HG03139 (cell line): ENCODE measurements at regions not wholly inside any gene's neighbourhood (a gene's known extent, or its start where the extent isn't known, plus 50 kb on each side); places are given as distances from the start of the nearest gene placed in this dataset.
"Not testable (repeated sequence)": the region's sequence is repeated elsewhere in the genome, so short reads cannot be mapped to it uniquely, and the experiment has no call there.

ENCODE experiments used
- ATAC-seq: cut with Tn5 transposase; IDR thresholded peaks from one replicate; pipeline ENCODE4 v1.9.1; 2021; ENCODE audit not compliant: unreplicated experiment

DNA sequence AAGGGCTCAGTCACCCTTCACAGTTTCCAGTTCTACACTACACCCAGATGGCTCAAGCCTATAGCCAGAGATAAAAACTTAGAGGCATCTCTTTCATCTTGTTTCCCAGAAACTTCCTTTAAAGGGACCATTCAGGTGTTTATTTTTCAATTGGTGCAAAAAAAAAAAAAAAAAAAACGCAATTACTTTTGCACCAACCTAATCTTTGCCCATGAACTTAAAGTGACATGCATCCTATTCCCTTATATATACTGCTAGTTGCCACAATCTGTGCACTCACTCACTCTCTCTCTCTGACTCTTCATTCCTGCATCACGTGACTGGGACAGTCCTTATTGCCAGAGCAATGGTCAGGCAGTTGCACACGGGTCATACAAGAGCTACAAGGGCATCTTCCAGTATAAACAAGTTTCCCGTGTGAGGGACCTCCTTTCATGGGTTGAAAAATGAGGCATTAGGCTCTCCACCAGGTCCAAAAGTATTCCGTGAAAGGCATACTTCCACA lies 789.4 kb downstream of the EPHA4 start:
- ATAC-seq, result no peak

- ATAC-seq, result no peak
Observed at GRCh38 chr2:220783671-220784070, 788.4 kb downstream of the EPHA4 start.

DNA sequence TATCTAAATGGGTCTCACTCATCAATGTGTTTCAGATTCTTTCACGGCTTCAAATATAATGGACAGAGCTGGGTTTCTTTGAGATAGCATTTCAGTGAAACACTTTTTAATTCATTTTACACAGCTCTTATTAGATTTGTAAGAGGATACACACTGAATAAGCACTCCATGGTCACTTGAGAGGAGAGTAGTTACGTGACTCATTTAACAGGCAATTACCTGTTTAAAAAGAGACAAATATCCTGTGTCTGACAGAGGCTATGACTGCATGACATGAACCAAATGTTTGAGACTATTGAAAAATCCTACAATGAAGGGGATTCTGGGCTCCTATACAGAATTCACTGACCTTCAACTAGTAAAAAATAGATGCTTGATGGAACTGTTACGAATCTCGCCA lies 786.9 kb downstream of the EPHA4 start:
- no peak for ATAC-seq

DNA sequence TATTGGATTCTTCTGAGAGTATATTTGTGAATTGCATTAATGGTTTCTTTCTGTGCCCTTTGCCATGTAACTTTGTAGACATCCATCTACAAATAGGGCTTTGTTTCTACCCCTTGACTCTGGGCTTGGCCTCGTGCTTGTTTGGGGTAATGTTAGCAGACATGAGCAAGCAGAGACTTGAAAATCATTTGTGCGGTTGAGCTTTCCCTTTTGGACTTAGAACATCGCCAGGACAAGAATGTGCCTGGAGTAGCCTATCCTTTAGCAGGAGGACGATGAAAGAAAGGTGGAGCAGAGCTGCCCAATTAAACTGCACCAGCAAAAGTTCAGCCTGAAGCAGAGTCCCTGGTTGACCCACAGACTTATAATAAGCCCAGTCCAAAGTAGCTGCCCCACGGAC lies 785.9 kb downstream of the EPHA4 start:
- ATAC-seq, result no peak

- ATAC-seq, result no peak
Observed at GRCh38 chr2:220787251-220787650, 784.9 kb downstream of the EPHA4 start.

DNA sequence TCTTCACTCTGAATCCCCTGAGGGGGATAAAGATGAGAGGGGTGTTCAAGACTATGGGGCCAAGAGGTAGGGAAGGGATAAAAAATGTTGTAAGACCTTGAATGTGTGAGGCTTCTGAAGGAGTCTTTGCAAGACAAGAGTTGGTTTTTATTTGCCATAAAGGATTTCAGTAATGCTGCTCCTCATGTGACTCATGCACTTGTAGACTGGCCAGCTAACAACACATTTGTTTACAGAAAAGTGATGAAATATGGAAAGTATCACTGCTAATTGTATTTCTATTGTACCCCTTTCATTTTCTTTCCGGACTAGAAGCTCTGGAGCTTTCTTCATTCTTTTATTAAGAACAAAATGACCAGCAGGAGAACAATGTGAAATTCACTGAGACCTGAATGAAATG lies 782.1 kb downstream of the EPHA4 start:
- ATAC-seq, result no peak

GRCh38 chr2:220795705-220796104 lies 776.4 kb downstream of the EPHA4 start:
- ATAC-seq, result no peak

DNA sequence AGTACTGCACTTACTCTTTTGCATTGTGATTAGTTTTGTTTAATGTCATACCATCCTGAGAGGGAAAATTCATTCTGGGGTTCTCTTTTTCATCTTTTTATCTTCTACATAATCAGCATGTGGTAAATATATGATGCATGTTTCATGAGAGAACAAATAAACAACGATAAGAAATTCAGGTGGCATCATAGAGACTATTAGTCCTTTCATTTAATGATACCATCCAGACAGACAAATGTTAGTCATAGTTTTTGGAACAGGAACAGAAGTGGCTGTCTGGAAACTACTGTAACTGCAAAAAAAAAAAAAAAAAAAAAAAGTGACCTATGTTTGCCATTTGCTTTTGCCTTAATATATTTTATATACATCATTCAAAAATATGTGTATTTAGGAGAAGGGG lies 761.0 kb downstream of the EPHA4 start:
- ATAC-seq, result no peak

- ATAC-seq, result no peak
Observed at GRCh38 chr2:220811952-220812570, 760.0 kb downstream of the EPHA4 start.

DNA sequence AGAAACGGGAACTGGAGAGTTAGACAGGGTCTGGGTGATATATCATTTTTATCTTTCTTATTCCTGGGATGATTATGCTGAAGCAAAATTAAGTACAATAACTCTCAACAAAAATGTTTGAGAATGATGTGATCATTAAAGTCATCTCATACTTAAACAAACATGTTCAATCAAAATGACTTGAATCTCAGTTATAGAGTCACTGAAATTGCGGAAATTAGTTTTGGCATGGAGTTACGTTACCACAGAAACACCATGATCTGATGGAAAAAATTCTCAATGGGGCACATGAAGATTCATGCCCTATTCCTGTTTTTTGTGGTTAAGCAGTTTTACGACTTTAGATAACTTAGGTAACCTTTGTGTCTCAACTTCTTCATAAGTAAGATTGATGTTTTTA lies 757.7 kb downstream of the EPHA4 start:
- ATAC-seq, result no peak

GRCh38 chr2:220815698-220816097 lies 756.4 kb downstream of the EPHA4 start:
- ATAC-seq, result no peak

- ATAC-seq, result no peak
Observed at GRCh38 chr2:220821683-220822082, 750.4 kb downstream of the EPHA4 start.

GRCh38 chr2:220823590-220823989 lies 748.5 kb downstream of the EPHA4 start:
- ATAC-seq, result not testable (repeated sequence)

DNA sequence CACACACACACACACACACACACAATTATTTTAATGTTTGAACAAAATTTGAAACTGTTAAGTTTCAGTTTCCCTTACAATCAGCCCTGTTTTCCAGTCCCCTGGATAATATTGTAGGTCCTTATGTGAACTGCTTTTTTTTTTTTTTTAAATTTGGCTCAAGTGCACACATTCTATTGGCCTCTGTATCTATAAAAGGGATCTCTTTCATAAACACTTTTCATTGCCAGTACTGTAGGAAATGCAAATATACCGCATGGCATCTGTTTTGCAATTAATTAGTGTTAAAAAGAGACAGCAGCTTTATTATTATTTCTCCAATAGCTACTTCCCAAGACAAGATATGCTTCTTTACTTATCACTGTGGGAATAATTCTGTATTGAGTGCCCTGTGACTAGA lies 738.7 kb downstream of the EPHA4 start:
- no peak for ATAC-seq

- no peak for ATAC-seq
Observed at GRCh38 chr2:220835583-220835982, 736.5 kb downstream of the EPHA4 start.

DNA sequence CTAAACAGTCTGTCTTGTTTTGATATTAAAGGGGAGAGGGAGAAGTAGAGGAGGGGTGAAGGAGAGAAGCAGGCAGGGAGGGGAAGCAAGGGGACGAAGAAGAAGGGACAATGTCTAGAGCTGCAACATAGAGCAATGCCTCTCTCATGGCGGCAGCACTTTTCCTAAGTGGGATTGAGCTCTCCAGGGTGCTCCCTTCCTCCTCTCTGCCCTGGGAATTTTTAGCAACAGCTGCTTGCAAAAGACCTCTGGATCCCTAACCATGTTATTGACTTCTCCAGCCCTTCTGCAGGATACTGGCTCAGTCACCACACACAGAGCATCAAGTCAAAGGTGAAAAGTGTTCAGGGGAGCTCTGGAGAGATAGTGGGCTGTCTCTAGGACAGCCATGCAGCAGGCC lies 734.9 kb downstream of the EPHA4 start:
- ATAC-seq, result no peak

DNA sequence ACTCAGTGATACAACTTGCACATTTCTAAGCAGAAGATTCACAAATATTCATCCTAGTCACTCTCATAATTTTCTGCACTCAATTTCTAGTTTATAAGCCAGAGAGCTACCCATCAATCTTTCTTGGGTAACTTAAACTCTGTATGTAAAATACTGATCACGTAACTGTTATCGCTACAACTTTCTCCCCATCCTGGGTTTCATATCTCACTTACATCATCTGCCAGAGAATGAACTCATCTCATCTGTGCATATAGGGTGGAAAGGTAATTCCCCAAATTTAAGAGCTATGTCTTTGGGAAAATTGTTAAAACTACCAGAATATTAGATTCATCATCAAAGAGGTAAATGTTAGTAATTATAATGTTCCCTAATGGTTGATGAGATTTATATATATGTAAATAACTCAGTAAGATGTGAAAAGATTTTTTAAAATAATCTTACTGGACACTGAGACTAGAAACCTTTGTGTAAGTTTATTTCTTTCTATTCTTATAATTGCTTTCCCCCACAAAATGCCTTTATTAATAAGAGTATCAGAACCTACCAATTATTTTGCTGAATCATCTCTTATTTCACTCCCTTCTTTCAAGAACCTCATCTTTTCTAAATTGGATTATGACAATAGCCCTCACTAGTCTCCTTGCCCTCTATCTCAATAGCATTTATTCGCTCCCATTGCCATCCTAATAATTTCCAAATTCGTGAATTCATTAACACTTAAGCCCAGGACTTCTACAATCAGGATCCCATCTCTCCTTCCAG lies 729.0 kb downstream of the EPHA4 start:
- ATAC-seq, result no peak

DNA sequence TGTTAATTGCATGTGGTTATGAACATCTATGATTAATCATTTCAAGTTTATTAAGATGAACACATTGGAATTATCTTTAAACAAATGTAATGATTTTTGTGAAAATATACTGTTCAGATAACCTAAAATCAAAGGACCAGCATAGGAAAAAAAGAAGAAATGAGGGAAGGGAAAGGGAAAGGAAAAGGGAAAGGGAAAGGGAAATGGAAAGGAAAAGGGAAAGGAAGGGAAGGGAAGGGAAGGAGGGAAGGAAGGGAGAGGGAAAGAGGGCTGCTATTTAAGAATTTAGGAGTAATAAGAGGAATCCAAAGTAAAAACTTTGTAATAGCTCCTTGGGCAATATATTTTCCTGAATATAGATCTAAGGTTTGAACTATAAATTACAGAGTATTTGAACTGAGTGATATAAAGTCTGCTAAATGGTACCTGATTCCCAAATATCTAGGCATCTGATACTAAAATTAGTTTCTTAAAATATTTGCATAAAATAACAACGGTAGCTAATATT lies 726.3 kb downstream of the EPHA4 start:
- no peak for ATAC-seq

GRCh38 chr2:220847006-220847405 lies 725.1 kb downstream of the EPHA4 start:
- no peak for ATAC-seq

- ATAC-seq, result no peak
Observed at GRCh38 chr2:220847589-220847988, 724.5 kb downstream of the EPHA4 start.

- ATAC-seq, result no peak
Observed at GRCh38 chr2:220849433-220849832, 722.7 kb downstream of the EPHA4 start.

DNA sequence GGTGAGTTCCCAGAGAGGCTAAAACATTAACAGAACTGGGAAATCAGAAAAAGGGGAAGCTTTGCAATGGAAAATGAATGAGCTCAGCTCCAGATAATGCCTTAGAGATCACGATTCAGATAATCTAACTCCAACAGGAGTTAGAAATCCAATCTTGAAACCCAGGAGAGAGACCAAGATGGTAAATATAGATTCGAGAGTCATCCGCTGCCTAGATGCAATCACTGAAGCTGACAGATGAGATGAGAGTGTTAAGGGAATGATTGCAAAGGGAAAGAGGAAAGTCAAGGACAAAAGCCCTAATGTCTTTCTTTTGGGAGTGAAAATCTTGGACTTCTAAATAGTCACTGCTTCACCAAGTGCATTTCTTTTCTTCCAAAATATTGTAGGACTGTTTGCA lies 722.0 kb downstream of the EPHA4 start:
- ATAC-seq, result no peak
